NT2/D1 (cell line): ENCODE measurements at regions not wholly inside any gene's neighbourhood (a gene's known extent, or its start where the extent isn't known, plus 50 kb on each side); places are given as distances from the start of the nearest gene placed in this dataset.

Source experiments
- YY1 ChIP-seq: IDR thresholded peaks from 2 replicates; pipeline ENCODE4 v1.6.1; 2011; ENCODE audit not compliant: insufficient read length, insufficient read depth
- ZNF274 ChIP-seq: IDR thresholded peaks from 2 replicates; pipeline ENCODE4 v1.6.1; 2011; ENCODE audit warnings: mild to moderate bottlenecking, low read depth, low read length

DNA sequence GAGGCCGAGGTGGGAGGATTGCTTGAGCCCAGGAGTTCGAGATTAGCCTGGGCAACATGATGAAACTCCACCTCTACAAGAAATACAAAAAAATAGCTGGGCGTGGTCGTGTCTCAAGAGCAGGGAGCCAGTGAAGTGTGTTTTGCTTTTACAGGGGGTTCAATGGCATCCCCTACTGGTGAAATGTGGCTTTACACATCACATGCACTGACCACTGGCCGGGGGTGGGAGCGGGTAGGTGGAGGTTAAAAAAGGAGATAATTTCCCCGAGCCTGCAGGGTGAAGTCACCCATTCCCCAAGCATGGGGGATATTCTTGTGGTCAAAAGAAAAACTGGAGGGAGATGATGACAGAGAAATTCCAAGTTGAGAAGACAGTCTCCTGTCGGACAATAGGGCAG, 63.6 kb upstream of the PWP1 start:
- TF ChIP-seq ZNF274 (no peak), YY1 (no peak)
